ENCODE measurements at regions not wholly inside any gene's neighbourhood (a gene's known extent, or its start where the extent isn't known, plus 50 kb on each side); places are given as distances from the start of the nearest gene placed in this dataset.

DNA sequence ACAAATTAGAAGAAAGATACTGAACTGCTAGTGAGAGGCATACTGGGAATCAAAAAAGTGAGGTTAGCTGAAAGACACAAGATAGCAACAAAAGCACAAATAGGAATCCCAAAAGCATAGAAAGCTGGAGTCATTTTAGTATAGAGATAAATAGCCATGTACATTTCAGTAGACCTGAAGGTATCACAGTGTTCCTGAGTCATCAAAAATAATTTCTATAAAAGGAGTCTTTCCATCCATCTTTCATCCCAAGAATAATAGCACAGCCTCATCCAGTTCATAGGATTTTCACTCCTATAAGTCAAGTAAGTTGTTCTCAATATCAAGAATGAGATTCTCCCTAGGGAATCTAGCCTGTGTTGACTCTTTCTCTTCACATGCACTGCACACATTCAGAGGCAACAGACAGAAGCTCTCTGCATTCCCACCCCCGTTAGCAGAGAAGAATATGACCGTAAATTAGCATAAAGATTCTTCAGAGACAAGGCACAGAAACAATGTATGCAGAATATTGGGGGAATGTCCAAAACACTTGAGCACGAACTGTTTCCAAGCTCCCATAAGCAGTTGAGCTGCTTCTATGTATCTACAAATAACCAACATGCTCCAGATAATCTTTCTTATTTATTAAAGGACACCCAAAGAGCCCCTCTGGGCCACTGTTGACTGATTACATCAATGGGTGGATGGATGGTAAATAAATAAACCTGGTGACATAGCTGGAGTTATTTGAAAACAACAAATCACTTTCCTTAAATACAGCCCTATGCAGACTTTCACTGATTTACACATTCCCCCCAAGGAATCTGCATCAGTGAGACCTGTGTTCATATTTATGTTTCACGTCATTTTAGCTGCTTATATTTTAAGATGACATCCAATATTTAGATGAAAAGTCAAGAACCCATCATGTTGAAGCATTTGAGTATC is 174.5 kb upstream of the PKDCC start:
- no CpG with 5 or more reads among the region's 4 CpGs for WGBS (ENCODE audit: insufficient coverage)
- TF ChIP-seq, protein P1, sequence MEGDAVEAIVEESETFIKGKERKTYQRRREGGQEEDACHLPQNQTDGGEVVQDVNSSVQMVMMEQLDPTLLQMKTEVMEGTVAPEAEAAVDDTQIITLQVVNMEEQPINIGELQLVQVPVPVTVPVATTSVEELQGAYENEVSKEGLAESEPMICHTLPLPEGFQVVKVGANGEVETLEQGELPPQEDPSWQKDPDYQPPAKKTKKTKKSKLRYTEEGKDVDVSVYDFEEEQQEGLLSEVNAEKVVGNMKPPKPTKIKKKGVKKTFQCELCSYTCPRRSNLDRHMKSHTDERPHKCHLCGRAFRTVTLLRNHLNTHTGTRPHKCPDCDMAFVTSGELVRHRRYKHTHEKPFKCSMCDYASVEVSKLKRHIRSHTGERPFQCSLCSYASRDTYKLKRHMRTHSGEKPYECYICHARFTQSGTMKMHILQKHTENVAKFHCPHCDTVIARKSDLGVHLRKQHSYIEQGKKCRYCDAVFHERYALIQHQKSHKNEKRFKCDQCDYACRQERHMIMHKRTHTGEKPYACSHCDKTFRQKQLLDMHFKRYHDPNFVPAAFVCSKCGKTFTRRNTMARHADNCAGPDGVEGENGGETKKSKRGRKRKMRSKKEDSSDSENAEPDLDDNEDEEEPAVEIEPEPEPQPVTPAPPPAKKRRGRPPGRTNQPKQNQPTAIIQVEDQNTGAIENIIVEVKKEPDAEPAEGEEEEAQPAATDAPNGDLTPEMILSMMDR (IDR thresholded peaks at IDR 0.05): no peak
- Mint-ChIP-seq H3K4me1 (no peaks in the 10 kb centered on the region), H3K36me3 (no peaks in the 10 kb centered on the region), H3K9me3 (no peaks in the 10 kb centered on the region), H3K27ac (no peak overlapping the region), H3K4me3 (no peak overlapping the region), H3K27me3 (ENCODE audit: low read depth in 3 of 3) (peaks cover 1 to 2% (median 1%) of the 10 kb centered on the region in 3 donors)
- Histone ChIP-seq H3K4me3 (replicated peaks in 1 of 3; ENCODE audit: low read depth in 2 of 3, low read length in 3 of 3) (no peak overlapping the region), H3K4me1 (ENCODE audit: control insufficient read depth in 1 of 2, insufficient read depth in 2 of 2, low read length in 2 of 2) (no peaks in the 10 kb centered on the region), H3K79me2 (ENCODE audit: insufficient read depth, low read length) (no peaks in the 10 kb centered on the region), H3K27ac (ENCODE audit: low read depth in 1 of 2, low read length in 2 of 2) (no peak overlapping the region), H3K36me3 (replicated peaks in 1 of 2; ENCODE audit: control insufficient read depth in 1 of 2, insufficient read depth in 2 of 2, low read length in 2 of 2) (no peaks in the 10 kb centered on the region), H3K9ac (ENCODE audit: insufficient read depth, low read length, poor library complexity, severe bottlenecking) (no peak overlapping the region), H3K9me3 (replicated peaks in 1 of 2; ENCODE audit: control insufficient read depth in 1 of 2, insufficient read depth in 1 of 2, low read length in 2 of 2) (no peaks in the 10 kb centered on the region), H4K20me1 (ENCODE audit: insufficient read depth, low read length) (no peaks in the 10 kb centered on the region), H3K27me3 (ENCODE audit: control insufficient read depth in 2 of 2, insufficient read depth in 2 of 2, low read length in 2 of 2) (no peaks in the 10 kb centered on the region), H3K4me2 (replicated peaks; ENCODE audit: extremely low read depth, low read length, poor library complexity, severe bottlenecking) (no peak overlapping the region), H2AFZ (ENCODE audit: insufficient read depth, low read depth, low read length, poor library complexity, severe bottlenecking) (no peak overlapping the region)
- intact Hi-C loops (cut with micrococcal nuclease): no loop called here
- DNase-seq: no peak

DNA sequence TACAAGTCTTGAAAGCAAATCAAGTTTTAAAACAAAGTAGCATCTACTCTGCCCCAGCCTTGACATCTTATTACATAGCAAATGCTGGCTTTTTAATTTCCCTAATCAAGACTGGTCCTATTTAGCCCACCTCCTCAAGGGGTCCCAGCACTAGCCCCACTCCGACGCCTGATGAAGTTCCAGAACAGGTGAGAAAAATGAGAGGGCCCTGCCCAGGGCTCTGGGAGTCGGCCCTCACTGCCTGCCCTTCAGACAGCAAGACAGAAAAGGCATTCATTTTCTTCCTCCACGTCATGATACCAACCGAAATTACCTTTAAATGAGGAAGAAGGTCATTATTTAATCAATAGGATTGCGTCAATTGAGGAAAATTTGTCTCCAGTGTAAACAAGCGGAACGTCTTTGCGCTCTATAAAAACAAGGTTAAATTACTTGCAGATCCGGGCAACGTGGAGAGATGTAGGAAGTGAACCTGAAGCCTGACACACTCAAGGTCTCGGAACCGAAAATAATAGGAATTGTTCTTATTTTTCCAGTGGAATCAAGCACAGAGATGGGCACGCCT is 170.6 kb upstream of the PKDCC start:
- WGBS (ENCODE audit: insufficient coverage): 94% methylated on average over 10 of the region's 14 CpGs
- peaks cover 0 to 9% (median 6%) of the 10 kb centered on the region in 3 donors for H3K27me3 Mint-ChIP-seq (ENCODE audit: low read depth in 3 of 3)
- H3K27ac Mint-ChIP-seq: peak overlapping the region in 1 of 7 donors; percentile 37
- intact Hi-C loops (cut with micrococcal nuclease): no loop called here
- TF ChIP-seq, protein P1 (IDR thresholded peaks at IDR 0.05): no peak
- Histone ChIP-seq H3K4me2 (replicated peaks; ENCODE audit: extremely low read depth, low read length, poor library complexity, severe bottlenecking) (no peak overlapping the region), H3K4me3 (replicated peaks in 1 of 3; ENCODE audit: low read depth in 2 of 3, low read length in 3 of 3) (no peak overlapping the region), H3K79me2 (ENCODE audit: insufficient read depth, low read length) (no peaks in the 10 kb centered on the region), H2AFZ (ENCODE audit: insufficient read depth, low read depth, low read length, poor library complexity, severe bottlenecking) (no peak overlapping the region), H3K9ac (ENCODE audit: insufficient read depth, low read length, poor library complexity, severe bottlenecking) (no peak overlapping the region), H3K4me1 (ENCODE audit: control insufficient read depth in 1 of 2, insufficient read depth in 2 of 2, low read length in 2 of 2) (no peaks in the 10 kb centered on the region), H3K36me3 (replicated peaks in 1 of 2; ENCODE audit: control insufficient read depth in 1 of 2, insufficient read depth in 2 of 2, low read length in 2 of 2) (no peaks in the 10 kb centered on the region), H4K20me1 (ENCODE audit: insufficient read depth, low read length) (no peaks in the 10 kb centered on the region), H3K27me3 (ENCODE audit: control insufficient read depth in 2 of 2, insufficient read depth in 2 of 2, low read length in 2 of 2) (no peaks in the 10 kb centered on the region), H3K9me3 (replicated peaks in 1 of 2; ENCODE audit: control insufficient read depth in 1 of 2, insufficient read depth in 1 of 2, low read length in 2 of 2) (no peaks in the 10 kb centered on the region), H3K27ac (ENCODE audit: low read depth in 1 of 2, low read length in 2 of 2) (no peak overlapping the region)
- no peak overlapping the region for H3K4me3 Mint-ChIP-seq
- H3K9me3 Mint-ChIP-seq: no peaks in the 10 kb centered on the region
- H3K4me1 Mint-ChIP-seq: peaks cover 4% of the 10 kb centered on the region
- no peak for DNase-seq
- no peaks in the 10 kb centered on the region for H3K36me3 Mint-ChIP-seq
